EH (cell line): ENCODE measurements at regions not wholly inside any gene's neighbourhood (a gene's known extent, or its start where the extent isn't known, plus 50 kb on each side); places are given as distances from the start of the nearest gene placed in this dataset.

Experiments used
- DNase-seq: peaks from one replicate; pipeline ENCODE4 v3.0.0-alpha.2; 2015; ENCODE audit warnings: low read depth

- peak; percentile 8 for DNase-seq
Measured at GRCh38 chr2:23323917-23324680, 60.9 kb upstream of the KLHL29 start.

- no peak for DNase-seq
Measured at GRCh38 chr2:23326330-23326729, 58.6 kb upstream of the KLHL29 start.

GRCh38 chr2:23327416-23327815 is 57.6 kb upstream of the KLHL29 start:
- DNase-seq: no peak

- DNase-seq: no peak
Measured at GRCh38 chr2:23327887-23328286, 57.1 kb upstream of the KLHL29 start.

GRCh38 chr2:23330214-23330613 is 54.8 kb upstream of the KLHL29 start:
- DNase-seq: peak; percentile 48
